ENCODE measurements at regions not wholly inside any gene's neighbourhood (a gene's known extent, or its start where the extent isn't known, plus 50 kb on each side); places are given as distances from the start of the nearest gene placed in this dataset.

GRCh38 chr4:71907071-71907470 lies 123.2 kb upstream of the GC start:
- no TSS peak for BruUV-seq (replicated peaks)
- ChIA-PET POLR2A (no interaction called here), CTCF (no interaction called here), RAD21 (ENCODE audit: low non-redundant PET in 1 of 2, low total read pairs in 2 of 2, uncharacterized antibody in 2 of 2, unreplicated experiment in 2 of 2) (no interaction called here)
- intact Hi-C loops (cut with micrococcal nuclease), result no loop called here
- Histone ChIP-seq H2AFZ (ENCODE audit: low read depth, low read length, poor library complexity, severe bottlenecking) (no peak overlapping the region), H3K4me1 (ENCODE audit: control insufficient read depth in 1 of 2, insufficient read depth in 2 of 2, low read length in 2 of 2) (no peaks in the 10 kb centered on the region), H3K79me2 (ENCODE audit: insufficient read depth, low read length) (no peaks in the 10 kb centered on the region), H3K27me3 (ENCODE audit: insufficient read depth, low read length) (no peaks in the 10 kb centered on the region), H3K36me3 (ENCODE audit: control insufficient read depth in 1 of 2, insufficient read depth in 2 of 2, low read length in 2 of 2) (no peaks in the 10 kb centered on the region), H3K9me3 (ENCODE audit: control insufficient read depth in 1 of 2, insufficient read depth in 1 of 2, low read depth in 1 of 2, low read length in 2 of 2) (peaks cover 0 to 3% of the 10 kb centered on the region in 2 experiments; a peak in 2 of 4 replicates), H4K20me1 (ENCODE audit: insufficient read depth) (no peaks in the 10 kb centered on the region), H3K9me2 (ENCODE audit: insufficient read depth) (no peaks in the 10 kb centered on the region), H3K4me2 (ENCODE audit: low read length) (no peak overlapping the region), H3K27ac (ENCODE audit: low read depth, low read length) (no peak overlapping the region), H3K4me3 (replicated peaks in 1 of 2; ENCODE audit: low read depth in 1 of 2, low read length in 2 of 2) (no peak overlapping the region), H3K9ac (ENCODE audit: low read length) (no peak overlapping the region)
- TF ChIP-seq ZNF274 (IDR thresholded peaks at IDR 0.05; ENCODE audit: low read depth, low read length) (no peak), ZBTB33 (IDR thresholded peaks at IDR 0.05; ENCODE audit: extremely low read depth, insufficient replicate concordance, low read length) (no peak)
- no peak for DNase-seq (ENCODE audit: low read depth, low spot score)
- no peak for ATAC-seq

DNA sequence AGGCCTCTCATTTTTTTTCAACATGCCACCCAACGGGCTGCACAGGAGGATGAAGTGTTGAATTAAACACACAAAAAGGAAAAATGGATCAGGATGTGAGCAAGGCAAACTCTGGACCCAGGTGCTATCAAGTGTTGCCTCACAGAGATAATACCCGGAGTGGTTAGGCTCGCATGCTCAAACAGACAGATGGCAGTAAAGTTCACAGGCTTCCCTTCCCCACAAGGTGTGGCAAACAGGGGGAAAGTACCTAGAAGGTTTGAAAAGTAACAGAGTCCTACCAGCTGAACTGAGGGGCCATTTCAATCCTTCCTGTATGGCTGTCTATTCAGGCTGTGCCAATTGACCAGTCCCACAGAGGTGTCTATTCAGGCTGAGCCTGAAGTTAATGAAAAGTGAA lies 123.9 kb upstream of the GC start:
- CTCF ChIA-PET, result no interaction called here
- no peak for ATAC-seq
- DNase-seq (ENCODE audit: low read depth, low spot score), result no peak
- TF ChIP-seq, protein P1, sequence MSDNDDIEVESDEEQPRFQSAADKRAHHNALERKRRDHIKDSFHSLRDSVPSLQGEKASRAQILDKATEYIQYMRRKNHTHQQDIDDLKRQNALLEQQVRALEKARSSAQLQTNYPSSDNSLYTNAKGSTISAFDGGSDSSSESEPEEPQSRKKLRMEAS (IDR thresholded peaks at IDR 0.05), result no peak
- TF ChIP-seq JUND (IDR thresholded peaks at IDR 0.05) (no peak), ZNF274 (IDR thresholded peaks at IDR 0.05; ENCODE audit: low read depth, low read length) (no peak), SIN3A (IDR thresholded peaks at IDR 0.05; ENCODE audit: low read depth) (no peak), POLR2A (IDR thresholded peaks at IDR 0.05; ENCODE audit: borderline replicate concordance, extremely low read depth, insufficient read depth, insufficient read length) (no peak), TCF7L2 (IDR thresholded peaks at IDR 0.05; ENCODE audit: borderline replicate concordance, extremely low read depth, insufficient read depth, insufficient read length) (no peak), ELF1 (IDR thresholded peaks at IDR 0.05; ENCODE audit: borderline replicate concordance, low read depth) (no peak), CEBPB (IDR thresholded peaks at IDR 0.05; ENCODE audit: low read depth) (no peak), ATF3 (IDR thresholded peaks at IDR 0.05) (no peak), SP1 (IDR thresholded peaks at IDR 0.05; ENCODE audit: low read depth) (no peak), EZH2phosphoT487 (IDR thresholded peaks at IDR 0.05; ENCODE audit: borderline replicate concordance) (no peak), CTCF (IDR thresholded peaks at IDR 0.05 in 2 of 3, conservative IDR thresholded peaks at IDR 0.05 in 1 of 3; ENCODE audit: borderline replicate concordance in 1 of 3, insufficient read depth in 1 of 3, low read depth in 2 of 3, low read length in 2 of 3) (no peak), SRF (IDR thresholded peaks at IDR 0.05; ENCODE audit: low read depth) (no peak), ZBTB33 (IDR thresholded peaks at IDR 0.05; ENCODE audit: extremely low read depth, insufficient replicate concordance, low read length) (no peak), FOSL1 (IDR thresholded peaks at IDR 0.05; ENCODE audit: low read depth) (no peak)

More for the DNA sequence above, 123.9 kb upstream of the GC start:
- H3K4me3 ChIP-seq (replicated peaks in 1 of 2; ENCODE audit: low read depth in 1 of 2, low read length in 2 of 2), result no peak overlapping the region
- ChIA-PET POLR2A (no interaction called here), RAD21 (ENCODE audit: low non-redundant PET in 1 of 2, low total read pairs in 2 of 2, uncharacterized antibody in 2 of 2, unreplicated experiment in 2 of 2) (no interaction called here)
- H3K36me3 ChIP-seq (ENCODE audit: control insufficient read depth in 1 of 2, insufficient read depth in 2 of 2, low read length in 2 of 2), result no peaks in the 10 kb centered on the region
- no peaks in the 10 kb centered on the region for H3K9me2 ChIP-seq (ENCODE audit: insufficient read depth)
- H3K9me3 ChIP-seq (ENCODE audit: control insufficient read depth in 1 of 2, insufficient read depth in 1 of 2, low read depth in 1 of 2, low read length in 2 of 2), result peaks cover 0 to 3% of the 10 kb centered on the region in 2 experiments; a peak in 2 of 4 replicates
- no peaks in the 10 kb centered on the region for H3K79me2 ChIP-seq (ENCODE audit: insufficient read depth, low read length)
- no peaks in the 10 kb centered on the region for H4K20me1 ChIP-seq (ENCODE audit: insufficient read depth)
- no peak overlapping the region for H3K9ac ChIP-seq (ENCODE audit: low read length)
- no peaks in the 10 kb centered on the region for H3K27me3 ChIP-seq (ENCODE audit: insufficient read depth, low read length)
- H3K4me1 ChIP-seq (ENCODE audit: control insufficient read depth in 1 of 2, insufficient read depth in 2 of 2, low read length in 2 of 2), result no peaks in the 10 kb centered on the region
- BruUV-seq (replicated peaks), result no TSS peak
- intact Hi-C loops (cut with micrococcal nuclease), result no loop called here
- no peak overlapping the region for H3K4me2 ChIP-seq (ENCODE audit: low read length)
- H2AFZ ChIP-seq (ENCODE audit: low read depth, low read length, poor library complexity, severe bottlenecking), result no peak overlapping the region
- H3K27ac ChIP-seq (ENCODE audit: low read depth, low read length), result no peak overlapping the region

Data from HCT116 (cell line).